ENCODE measurements at regions not wholly inside any gene's neighbourhood (a gene's known extent, or its start where the extent isn't known, plus 50 kb on each side); places are given as distances from the start of the nearest gene placed in this dataset.

DNA sequence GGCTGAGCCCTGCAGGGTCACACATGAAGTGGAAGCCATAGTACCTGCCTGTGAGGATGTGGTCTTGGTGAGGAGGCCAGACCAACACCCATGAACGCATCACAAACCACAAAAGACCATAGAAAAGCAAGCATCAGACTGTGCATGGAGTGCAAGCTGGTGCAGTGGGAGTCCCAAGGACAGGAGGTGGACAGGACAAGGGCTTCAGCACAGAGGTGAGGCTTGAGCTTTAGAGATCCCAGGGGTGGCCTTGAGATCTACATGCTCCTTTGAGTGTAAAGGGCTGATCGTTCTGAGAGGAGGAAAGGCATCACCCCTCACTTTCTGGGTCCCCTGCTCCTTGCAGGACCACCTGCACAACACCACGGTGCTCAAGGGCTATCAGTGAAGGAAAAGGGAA is 111.9 kb upstream of the F3 start:
- H3K4me1 Mint-ChIP-seq = peaks cover 0 to 6% of the 10 kb centered on the region in 2 donors
- H3K36me3 ChIP-seq (ENCODE audit: control insufficient read depth, insufficient read depth, low read length) = no peaks in the 10 kb centered on the region

DNA sequence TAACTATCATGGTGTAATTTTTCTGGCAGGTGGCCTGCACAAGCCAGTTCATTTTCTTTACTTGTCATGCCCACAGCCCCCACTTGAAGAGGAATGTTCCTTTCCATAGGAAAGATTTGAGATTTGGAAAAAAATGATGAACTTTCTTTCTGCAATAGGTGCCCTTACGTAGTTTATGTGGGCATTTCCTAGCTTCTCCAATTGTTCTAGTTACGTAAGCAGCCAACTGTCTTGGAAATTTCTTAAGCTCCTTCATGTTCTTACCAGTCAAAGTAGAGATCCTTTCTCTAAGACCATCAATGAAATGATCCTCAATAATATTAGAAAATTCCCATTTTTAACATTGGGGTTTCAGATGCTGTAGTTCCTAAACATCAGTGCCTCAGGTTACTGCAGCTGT is 109.5 kb upstream of the F3 start:
- Mint-ChIP-seq H3K27ac (no peak overlapping the region), H3K36me3 (no peaks in the 10 kb centered on the region), H3K4me1 (peaks cover 0 to 6% of the 10 kb centered on the region in 2 donors), H3K4me3 (no peak overlapping the region), H3K9me3 (no peaks in the 10 kb centered on the region), H3K27me3 (ENCODE audit: low read depth in 2 of 2) (peaks cover 9% of the 10 kb centered on the region in 2 donors)
- no peak for DNase-seq
- TF ChIP-seq CTCF (IDR thresholded peaks at IDR 0.05) = no peak
- Histone ChIP-seq H3K4me1 (ENCODE audit: control insufficient read depth, insufficient read depth, low read length) (peaks cover 3% of the 10 kb centered on the region), H3K27me3 (ENCODE audit: control insufficient read depth, insufficient read depth, low read length) (no peaks in the 10 kb centered on the region), H3K27ac (ENCODE audit: low read length) (no peak overlapping the region), H3K9me3 (ENCODE audit: control insufficient read depth, insufficient read depth, low read length) (no peaks in the 10 kb centered on the region), H3K4me3 (ENCODE audit: low read length) (no peak overlapping the region), H3K36me3 (ENCODE audit: control insufficient read depth, insufficient read depth, low read length) (no peaks in the 10 kb centered on the region)
- intact Hi-C loops (cut with micrococcal nuclease) = no loop called here
- no peak for ATAC-seq
- WGBS (ENCODE audit: insufficient coverage) = 90% methylated on average over 2 of the region's 2 CpGs

More for the DNA sequence above, 111.9 kb upstream of the F3 start:
- no peak overlapping the region for H3K4me3 Mint-ChIP-seq
- no peak overlapping the region for H3K27ac Mint-ChIP-seq
- H3K9me3 Mint-ChIP-seq = no peaks in the 10 kb centered on the region
- DNase-seq (no peak), ATAC-seq (no peak)
- no peaks in the 10 kb centered on the region for H3K9me3 ChIP-seq (ENCODE audit: control insufficient read depth, insufficient read depth, low read length)
- H3K27me3 Mint-ChIP-seq (ENCODE audit: low read depth in 2 of 2) = peaks cover 0 to 6% of the 10 kb centered on the region in 2 donors
- H3K4me3 ChIP-seq (ENCODE audit: low read length) = no peak overlapping the region
- WGBS (ENCODE audit: insufficient coverage) = 93% methylated on average over 2 of the region's 3 CpGs
- H3K27me3 ChIP-seq (ENCODE audit: control insufficient read depth, insufficient read depth, low read length) = no peaks in the 10 kb centered on the region
- no peak for TF ChIP-seq CTCF (IDR thresholded peaks at IDR 0.05)
- no peaks in the 10 kb centered on the region for H3K36me3 Mint-ChIP-seq
- H3K4me1 ChIP-seq (ENCODE audit: control insufficient read depth, insufficient read depth, low read length) = peaks cover 3% of the 10 kb centered on the region
- intact Hi-C loops (cut with micrococcal nuclease) = no loop called here
- no peak overlapping the region for H3K27ac ChIP-seq (ENCODE audit: low read length)

DNA sequence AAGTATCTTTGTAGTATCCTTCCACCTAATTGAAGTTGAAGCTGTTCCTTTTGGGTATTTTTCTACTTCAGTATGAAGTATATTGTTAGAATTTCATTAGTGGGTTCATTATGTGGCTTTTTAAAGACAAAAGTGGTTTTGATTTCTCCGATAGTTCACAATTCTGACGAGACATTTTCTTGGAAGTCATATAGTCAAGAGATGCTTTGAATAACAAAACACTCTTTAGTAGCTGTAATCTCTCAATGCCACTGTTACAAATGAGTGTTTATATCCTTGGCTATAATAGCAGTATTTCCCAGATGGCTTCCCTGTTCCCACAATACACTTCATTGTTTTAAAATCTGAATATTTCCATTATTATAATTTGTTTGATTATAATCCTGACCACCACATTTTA is 108.7 kb upstream of the F3 start:
- ATAC-seq = no peak
- no peak overlapping the region for H3K4me3 ChIP-seq (ENCODE audit: low read length)
- TF ChIP-seq CTCF (IDR thresholded peaks at IDR 0.05) = no peak
- H3K27ac ChIP-seq (ENCODE audit: low read length) = no peak overlapping the region
- DNase-seq = no peak
- 92% methylated on average over 2 of the region's 2 CpGs for WGBS (ENCODE audit: insufficient coverage)
- Mint-ChIP-seq H3K4me1 (peaks cover 0 to 6% of the 10 kb centered on the region in 2 donors), H3K4me3 (no peak overlapping the region), H3K27ac (no peak overlapping the region), H3K27me3 (ENCODE audit: low read depth in 2 of 2) (peaks cover 9% of the 10 kb centered on the region in 2 donors), H3K36me3 (no peaks in the 10 kb centered on the region), H3K9me3 (no peaks in the 10 kb centered on the region)
- peaks cover 3% of the 10 kb centered on the region for H3K4me1 ChIP-seq (ENCODE audit: control insufficient read depth, insufficient read depth, low read length)
- no peaks in the 10 kb centered on the region for H3K36me3 ChIP-seq (ENCODE audit: control insufficient read depth, insufficient read depth, low read length)
- no peaks in the 10 kb centered on the region for H3K27me3 ChIP-seq (ENCODE audit: control insufficient read depth, insufficient read depth, low read length)
- intact Hi-C loops (cut with micrococcal nuclease) = no loop called here
- H3K9me3 ChIP-seq (ENCODE audit: control insufficient read depth, insufficient read depth, low read length) = no peaks in the 10 kb centered on the region

DNA sequence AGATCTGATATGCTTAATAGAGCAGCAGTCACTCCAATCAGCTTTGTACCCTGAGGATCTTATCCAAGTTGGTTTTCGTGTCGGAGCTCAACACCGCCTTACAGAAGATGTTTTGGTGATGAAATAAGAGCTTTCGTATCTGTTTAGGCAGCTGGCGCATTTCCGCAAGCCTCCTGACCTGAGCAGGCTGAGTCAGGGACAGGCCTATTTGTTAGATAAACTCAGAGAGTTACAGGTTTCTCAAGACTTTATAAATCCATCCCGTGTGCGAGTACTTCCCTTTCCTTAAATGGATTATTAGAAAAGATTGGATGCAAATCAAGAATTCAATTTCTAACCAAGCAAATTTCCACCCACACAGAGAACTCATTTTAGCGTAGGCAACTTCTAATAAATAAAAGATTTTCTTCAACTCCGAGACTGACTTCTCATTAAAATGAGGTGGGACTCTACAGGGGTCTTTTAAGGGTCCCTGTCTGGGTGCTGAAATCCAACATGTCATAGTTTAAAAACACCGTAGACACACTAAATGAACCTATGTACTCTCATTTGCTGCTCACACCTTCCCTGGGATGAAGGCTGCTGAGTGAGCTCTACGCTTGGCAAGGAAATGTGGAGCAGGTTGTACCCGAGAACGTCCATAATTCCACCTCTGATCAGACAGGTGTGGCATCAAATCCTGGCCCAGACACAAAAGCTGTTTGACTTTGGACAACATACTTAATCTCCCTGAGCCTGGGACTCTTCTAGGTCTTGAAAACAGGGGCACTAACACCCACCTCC is 106.9 kb upstream of the F3 start:
- H3K27me3 ChIP-seq (ENCODE audit: control insufficient read depth, insufficient read depth, low read length) = no peaks in the 10 kb centered on the region
- no peak for ATAC-seq
- Mint-ChIP-seq H3K4me1 (peaks cover 0 to 4% of the 10 kb centered on the region in 2 donors), H3K4me3 (no peak overlapping the region), H3K36me3 (no peaks in the 10 kb centered on the region), H3K27ac (no peak overlapping the region), H3K27me3 (ENCODE audit: low read depth in 2 of 2) (peaks cover 9% of the 10 kb centered on the region in 2 donors), H3K9me3 (no peaks in the 10 kb centered on the region)
- intact Hi-C loops (cut with micrococcal nuclease) = no loop called here
- H3K4me1 ChIP-seq (ENCODE audit: control insufficient read depth, insufficient read depth, low read length) = peaks cover 2% of the 10 kb centered on the region
- H3K9me3 ChIP-seq (ENCODE audit: control insufficient read depth, insufficient read depth, low read length) = no peaks in the 10 kb centered on the region
- 97% methylated on average over 14 of the region's 14 CpGs for WGBS (ENCODE audit: insufficient coverage)
- no peaks in the 10 kb centered on the region for H3K36me3 ChIP-seq (ENCODE audit: control insufficient read depth, insufficient read depth, low read length)
- H3K27ac ChIP-seq (ENCODE audit: low read length) = no peak overlapping the region
- no peak for DNase-seq
- TF ChIP-seq CTCF (IDR thresholded peaks at IDR 0.05) = no peak
- H3K4me3 ChIP-seq (ENCODE audit: low read length) = no peak overlapping the region
